ENCODE measurements at regions not wholly inside any gene's neighbourhood (a gene's known extent, or its start where the extent isn't known, plus 50 kb on each side); places are given as distances from the start of the nearest gene placed in this dataset.

- DNase-seq, result peak; percentile 55
Measured at GRCh38 chr1:234972411-234973191, 156.0 kb downstream of the TOMM20 start.

- DNase-seq, result no peak
Measured at GRCh38 chr1:234971586-234972297, 156.9 kb downstream of the TOMM20 start.

- DNase-seq, result peak; percentile 98
Measured at GRCh38 chr1:234970731-234971476, 157.7 kb downstream of the TOMM20 start.

DNA sequence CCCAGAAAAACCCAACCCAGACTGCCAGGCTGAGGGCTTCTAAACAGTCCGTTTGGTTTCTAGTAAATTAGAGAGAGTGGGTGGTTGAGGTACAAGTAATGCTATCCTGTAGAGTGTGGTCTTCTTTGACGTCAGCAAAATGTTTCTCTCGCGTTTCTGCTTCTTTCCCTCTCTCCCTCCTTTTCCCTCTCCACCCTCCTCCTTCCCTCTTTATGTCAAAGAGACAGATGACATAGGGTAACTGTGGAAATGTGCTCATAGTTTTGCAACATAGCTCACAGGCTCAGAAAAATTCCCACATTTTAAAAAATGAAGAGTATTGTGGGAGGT lies 158.3 kb downstream of the TOMM20 start:
- DNase-seq, result peak; percentile 89

DNA sequence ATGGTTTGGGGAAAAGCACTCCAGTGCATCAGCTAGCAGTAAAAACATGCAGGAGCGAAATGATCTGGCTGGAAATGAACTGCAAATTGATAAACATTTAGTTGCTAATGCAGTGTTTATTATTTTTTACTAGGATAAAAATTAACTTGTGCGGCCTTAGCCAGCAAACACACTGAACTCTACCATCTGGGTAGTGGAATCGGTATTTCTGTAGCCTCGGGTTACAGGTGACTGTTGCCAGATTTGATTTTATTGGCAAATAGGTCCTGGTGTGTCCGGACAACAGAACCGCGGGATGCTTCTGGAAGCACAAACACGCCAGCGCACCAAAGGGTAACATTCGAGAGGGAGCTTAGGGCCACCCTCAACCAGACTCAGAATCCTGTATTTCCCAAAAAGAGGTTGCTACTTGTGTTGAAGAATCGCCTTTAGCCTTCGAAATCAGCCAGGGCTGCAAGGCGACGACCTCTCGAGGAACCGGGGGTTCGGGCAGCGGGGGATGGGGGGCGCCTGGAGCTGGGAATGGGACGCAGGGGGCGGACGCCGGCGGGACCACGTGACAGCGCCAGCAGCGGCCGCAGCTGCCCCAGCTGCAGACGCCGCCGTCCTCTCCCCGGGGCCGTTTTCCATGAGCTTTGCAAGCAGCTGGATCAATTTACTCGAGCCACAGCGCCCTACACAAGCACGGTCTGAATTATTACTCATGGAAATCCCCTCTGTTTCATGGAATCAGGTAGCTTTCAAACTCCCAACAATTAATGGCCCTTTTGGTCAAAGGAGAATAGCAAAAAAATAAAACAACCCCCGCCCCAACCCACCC lies 158.8 kb downstream of the TOMM20 start:
- peak; percentile 98 for DNase-seq

DNA sequence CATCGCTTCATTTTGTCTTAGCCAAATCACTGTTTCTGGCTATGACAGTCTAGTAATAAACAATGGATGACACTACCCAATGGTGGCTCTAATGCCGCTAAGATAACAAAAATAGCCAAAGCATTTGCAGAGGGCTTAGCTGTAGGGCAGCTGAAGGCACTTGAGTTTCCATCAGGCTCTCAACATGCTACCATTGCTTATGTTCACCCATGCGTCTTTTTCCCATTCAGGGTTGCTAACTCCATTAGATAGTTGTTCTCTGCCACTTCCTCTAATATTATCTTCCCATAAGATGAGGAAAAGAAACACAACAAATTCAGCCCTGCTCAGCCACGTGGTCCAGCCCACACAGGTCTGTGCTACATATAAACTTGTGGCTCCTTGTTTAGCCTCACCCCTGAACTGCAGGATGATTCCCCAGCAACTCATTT lies 159.6 kb downstream of the TOMM20 start:
- peak; percentile 62 for DNase-seq

DNA sequence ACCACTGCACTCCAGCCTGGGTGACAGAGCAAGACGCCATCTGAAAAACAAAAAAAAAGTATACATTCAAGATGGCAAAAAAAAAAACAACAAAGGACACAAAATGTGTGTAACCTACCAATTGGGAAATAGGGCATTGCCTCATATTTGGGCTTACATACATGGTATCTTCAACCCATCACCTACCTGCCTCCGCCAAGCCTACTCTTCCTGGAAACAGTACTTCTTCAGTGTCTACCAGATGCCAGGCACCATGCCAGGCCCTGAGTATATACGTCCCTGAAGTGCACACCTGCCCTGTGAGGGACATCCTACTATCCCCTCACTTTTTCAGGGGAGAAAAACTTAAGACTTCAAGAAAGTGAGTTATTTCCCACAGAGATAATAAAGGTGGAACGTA lies 160.2 kb downstream of the TOMM20 start:
- peak; percentile 52 for DNase-seq

DNA sequence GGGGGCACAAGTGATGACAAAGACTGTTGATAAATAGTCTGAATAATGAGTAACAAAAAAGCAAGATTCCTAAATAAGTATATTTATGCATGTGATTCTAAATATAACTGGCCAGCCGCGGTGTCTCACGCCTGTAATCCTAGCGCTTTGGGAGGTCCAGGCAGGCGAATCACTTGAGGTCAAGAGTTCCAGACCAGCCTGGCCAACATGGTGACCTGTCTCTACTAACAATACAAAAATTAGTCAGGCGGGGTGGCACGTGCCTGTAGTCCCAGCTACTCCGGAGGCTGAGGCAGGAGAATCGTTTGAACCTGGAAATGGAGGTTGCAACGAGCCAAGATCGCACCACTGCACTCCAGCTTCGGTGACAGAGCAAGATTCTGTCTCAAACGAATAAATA lies 161.5 kb downstream of the TOMM20 start:
- DNase-seq, result no peak

DNA sequence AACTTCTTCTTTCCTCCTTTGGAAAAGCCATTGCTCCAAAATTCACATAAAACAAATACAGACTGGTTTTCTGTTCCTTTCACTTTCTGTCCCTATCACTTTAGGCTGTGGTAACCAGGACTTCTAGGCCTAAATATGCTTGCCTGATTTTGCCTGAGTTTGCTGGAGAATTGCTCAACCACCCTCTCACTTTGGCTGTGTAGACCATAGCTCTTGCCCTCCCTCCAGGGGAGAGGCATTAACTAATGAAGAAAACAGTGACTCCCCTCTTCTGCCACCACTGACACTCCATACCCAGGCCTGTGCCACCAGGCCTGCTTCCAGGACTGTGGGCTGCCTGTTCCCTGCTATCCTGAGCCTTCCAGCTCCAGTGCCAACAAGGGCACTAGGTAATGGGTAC lies 163.5 kb downstream of the TOMM20 start:
- DNase-seq, result no peak

GRCh38 chr1:234963904-234964702 lies 164.5 kb downstream of the TOMM20 start:
- DNase-seq, result no peak

DNA sequence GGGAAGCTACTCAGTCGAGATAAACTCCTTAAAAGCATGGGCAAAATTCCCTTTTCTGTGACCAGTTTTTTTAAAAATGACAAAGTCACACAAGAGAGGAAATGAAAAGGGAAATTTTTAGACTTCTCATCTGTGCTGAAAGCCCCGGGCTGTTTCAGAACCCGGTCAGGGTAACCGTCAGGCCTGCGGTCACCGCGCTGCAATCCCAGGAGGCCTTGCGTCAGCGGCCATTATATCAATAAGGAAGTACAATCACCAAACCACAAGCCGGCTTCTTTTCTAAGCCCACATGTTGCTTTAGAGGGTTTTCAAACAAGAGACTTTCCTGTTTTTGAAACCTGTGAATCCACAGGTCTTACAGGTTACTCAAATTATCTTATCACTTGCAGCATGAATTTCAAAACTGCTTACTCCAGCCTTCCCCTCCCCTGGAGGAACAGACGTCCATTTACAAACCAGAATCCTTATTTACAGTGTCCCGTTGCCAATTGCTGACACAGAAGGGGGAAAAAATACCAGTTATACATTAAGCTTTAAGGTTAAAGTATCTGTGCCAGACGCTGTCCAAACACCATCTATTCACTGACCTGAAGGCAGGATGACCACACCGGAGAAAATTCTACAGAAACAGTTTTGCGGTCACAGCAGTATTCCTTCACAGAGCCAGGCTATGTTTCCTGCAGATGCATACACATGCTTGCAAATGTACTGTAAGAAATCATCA lies 165.3 kb downstream of the TOMM20 start:
- DNase-seq, result peak; percentile 42

GRCh38 chr1:234962340-234962989 lies 166.2 kb downstream of the TOMM20 start:
- DNase-seq, result peak; percentile 66

GRCh38 chr1:234961456-234962339 lies 166.9 kb downstream of the TOMM20 start:
- peak; percentile 62 for DNase-seq

GRCh38 chr1:234960722-234961455 lies 167.7 kb downstream of the TOMM20 start:
- DNase-seq, result peak; percentile 97

GRCh38 chr1:234958706-234959657 lies 169.7 kb downstream of the TOMM20 start:
- no peak for DNase-seq

GRCh38 chr1:234958066-234958705 lies 170.5 kb downstream of the TOMM20 start:
- peak; percentile 82 for DNase-seq

Measured in NCI-H69 (cell line).